Pancreas (tissue), 10 donors: ENCODE measurements at regions not wholly inside any gene's neighbourhood (a gene's known extent, or its start where the extent isn't known, plus 50 kb on each side); places are given as distances from the start of the nearest gene placed in this dataset.
"Not testable (repeated sequence)": the region's sequence is repeated elsewhere in the genome, so short reads cannot be mapped to it uniquely, and the experiment has no call there.

Source experiments
- ATAC-seq, 4 donors: fragments of 200-7000 bp; cut with Tn5 transposase; one replicate each; pipeline versions ENCODE4 v1.8.0 to v1.9.1; 2020; ENCODE audit warnings: mild to moderate bottlenecking in 4 of 4, moderate library complexity in 4 of 4
- DNase-seq, 6 donors: peaks; one replicate each; pipeline ENCODE4 v3.0.0-alpha.2; 2020
- FAIRE-seq: peaks from 2 replicates; lab custom pipeline; 2012; peaks lifted over from hg19 to GRCh38; lab: Jason Lieb, UNC
- H3K27ac ChIP-seq, 4 donors: fragments of 200-600 bp; sonication (generic); 1 replicate in 3 of 4; 2 replicates in 1 of 4; pipeline versions ENCODE4 v1.5.0 to v1.8.0; 2020
- H3K27me3 ChIP-seq, 4 donors: fragments of 200-600 bp; one replicate each; pipeline ENCODE4 v1.8.0; 2021
- H3K36me3 ChIP-seq, 3 donors: fragments of 200-600 bp; sonication (generic) in 1 of 3; one replicate each; pipeline versions ENCODE4 v1.5.0 to v1.8.0; 2020 to 2021
- H3K4me1 ChIP-seq, 3 donors: fragments of 200-600 bp; one replicate each; pipeline ENCODE4 v1.8.0; 2021
- H3K4me3 ChIP-seq, 4 donors: fragments of 200-600 bp; sonication (generic) in 2 of 4; one replicate each; pipeline versions ENCODE4 v1.5.0 to v1.8.0; 2020 to 2021
- H3K9me3 ChIP-seq, 4 donors: fragments of 200-600 bp; one replicate each; pipeline ENCODE4 v1.8.0; 2021
- CTCF ChIP-seq, 4 donors: fragments of 200-600 bp; sonication (generic) in 3 of 4; IDR thresholded peaks; one replicate each; pipeline versions ENCODE4 v1.5.0 to v1.8.0; 2021; ENCODE audit warnings: antibody characterized with exemption in 4 of 4
- WGBS, 2 donors: extraction: QIAGEN DNeasy Blood & Tissue Kit; methylation state at CpG; one replicate each; pipeline ENCODE4 v1.1.7; 2013; 5-methylcytosine and 5-hydroxymethylcytosine counted together
- intact Hi-C, 3 donors: fragments of 100-400 bp; cut with DNase I; formaldehyde crosslinking; loops; one replicate each; pipeline versions ENCODE4 v1.11.1 to v1.14.2; 2022
- donor health status: healthy with polysubstance abuse.
- donor health status: DM: no; HTN: no; CAD: no; lungs with moderate emphysema.
- donor health status: DM: no; HTN: no; CAD: no.
- donor health status: control.
- donor health status: control.
- donor health status: Bipolar disorder and iron deficiency.
- donor health status: DM: yes; HTN: yes; CAD: no.
- donor health status: DM: no; HTN: no; CAD: no.
- donor health status: DM: no; HTN: no; CAD: no.
- donor health status: DM: yes; HTN: yes; CAD: no.

- Histone ChIP-seq H3K27me3 (no peaks in the 10 kb centered on the region), H3K9me3 (no peaks in the 10 kb centered on the region), H3K4me3 (no peak overlapping the region), H3K4me1 (no peaks in the 10 kb centered on the region), H3K36me3 (no peaks in the 10 kb centered on the region), H3K27ac (no peak overlapping the region)
- intact Hi-C loops = loop anchor here in 2 of 3 donors (5.0 to 10.0 kb wide), 5 partner anchors 324 to 716 kb away; partner anchors contain the start of gene OLFM1 (in 1 of the 2)
- FAIRE-seq = no peak
- DNase-seq = no peak
- no peak for TF ChIP-seq CTCF (IDR thresholded peaks at IDR 0.05)
- 73 to 74% methylated on average over 20 of the region's 20 CpGs for WGBS, 2 donors
- no peak for ATAC-seq
Measured at GRCh38 chr9:135410831-135411473, 68.6 kb upstream of the PPP1R26 start.

DNA sequence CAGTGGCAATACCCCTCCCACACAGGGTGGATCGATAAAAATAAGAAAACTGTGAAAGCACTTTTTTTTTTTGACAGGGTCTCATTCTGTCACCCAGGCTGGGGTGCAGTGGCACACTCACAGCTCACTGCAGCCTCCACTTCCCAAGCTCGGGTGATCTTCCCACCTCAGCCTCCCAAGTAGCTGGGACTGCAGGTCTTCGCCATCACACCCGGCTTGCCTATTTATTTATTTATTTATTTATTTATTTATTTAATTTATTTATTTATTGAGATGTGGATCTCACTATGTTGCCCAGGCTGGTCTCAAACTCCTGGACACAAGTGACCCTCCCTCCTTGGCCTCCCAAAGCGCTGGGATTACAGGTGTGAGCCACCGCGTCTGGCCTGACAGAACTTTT lies 68.0 kb upstream of the PPP1R26 start:
- H3K27me3 ChIP-seq, FAIRE-seq, H3K9me3 ChIP-seq, H3K27ac ChIP-seq, H3K36me3 ChIP-seq, H3K4me3 ChIP-seq, ATAC-seq, H3K4me1 ChIP-seq, DNase-seq: not testable (repeated sequence)
- WGBS, 2 donors = 84 to 90% methylated on average over 7 of the region's 7 CpGs
- intact Hi-C loops = loop anchor here in 2 of 3 donors (5.0 to 10.0 kb wide), 5 partner anchors 324 to 717 kb away; partner anchors contain the start of gene OLFM1 (in 1 of the 2)

DNA sequence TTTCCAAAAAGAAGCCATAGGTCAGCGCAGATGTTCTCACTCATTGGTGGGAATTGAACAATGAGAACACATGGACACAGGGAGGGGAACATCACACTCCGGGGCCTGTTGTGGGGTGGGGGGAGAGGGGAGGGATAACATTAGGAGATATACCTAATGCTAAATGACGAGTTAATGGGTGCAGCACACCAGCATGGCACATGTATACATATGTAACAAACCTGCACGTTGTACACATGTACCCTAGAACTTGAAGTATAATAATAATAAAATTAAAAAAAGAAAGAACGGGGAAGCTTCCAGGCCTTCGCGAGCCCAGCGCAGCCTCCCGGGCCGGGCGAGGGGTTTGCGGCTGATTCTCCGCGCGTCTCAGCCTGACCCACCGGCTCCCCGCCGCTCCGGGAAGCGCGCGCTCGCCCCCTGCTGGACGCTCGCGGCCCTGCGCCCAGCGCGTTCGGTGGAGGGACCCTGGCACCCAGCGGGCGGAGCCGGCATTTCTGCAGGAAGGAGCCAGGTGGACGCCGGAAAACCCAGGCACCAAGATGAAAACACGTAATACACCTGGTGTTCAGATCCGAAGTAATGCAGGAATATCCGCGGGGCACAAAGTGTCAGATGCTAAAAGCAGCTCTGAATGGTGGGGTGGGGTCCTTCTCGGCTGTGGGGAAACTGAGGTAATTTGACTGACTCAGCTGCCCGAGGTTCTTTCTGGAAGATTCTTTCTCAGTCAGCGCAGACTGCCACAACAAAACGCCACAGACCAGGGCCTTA lies 67.1 kb upstream of the PPP1R26 start:
- not testable (repeated sequence) for H3K36me3 ChIP-seq, H3K9me3 ChIP-seq, H3K4me1 ChIP-seq, H3K27ac ChIP-seq, H3K27me3 ChIP-seq, FAIRE-seq, H3K4me3 ChIP-seq
- 7 to 8% methylated on average over 43 of the region's 43 CpGs for WGBS, 2 donors
- ATAC-seq (peak; percentile 98 to 100 (median 99)), DNase-seq (peak; percentile 44 to 97 (median 86))
- intact Hi-C loops = loop anchor here in 2 of 3 donors (5.0 to 10.0 kb wide), 5 partner anchors 325 to 718 kb away; partner anchors contain the start of gene OLFM1 (in 1 of the 2)
- TF ChIP-seq CTCF (IDR thresholded peaks at IDR 0.05) = peak; percentile 99 to 100 (median 100)

- ATAC-seq = no peak
- intact Hi-C loops = loop anchor here in 2 of 3 donors (5.0 to 10.0 kb wide), 5 partner anchors 326 to 718 kb away; partner anchors contain the start of gene OLFM1 (in 1 of the 2)
- WGBS, 2 donors = 57 to 62% methylated on average over 12 of the region's 12 CpGs
- no peak for TF ChIP-seq CTCF (IDR thresholded peaks at IDR 0.05)
- H3K27me3 ChIP-seq = no peaks in the 10 kb centered on the region
- DNase-seq = peak in 1 of 6 donors; percentile 17
- no peaks in the 10 kb centered on the region for H3K36me3 ChIP-seq
- no peaks in the 10 kb centered on the region for H3K4me1 ChIP-seq
- H3K4me3 ChIP-seq = no peak overlapping the region
- no peaks in the 10 kb centered on the region for H3K9me3 ChIP-seq
- no peak for FAIRE-seq
- H3K27ac ChIP-seq = no peak overlapping the region
Measured at GRCh38 chr9:135413086-135413375, 66.6 kb upstream of the PPP1R26 start.

DNA sequence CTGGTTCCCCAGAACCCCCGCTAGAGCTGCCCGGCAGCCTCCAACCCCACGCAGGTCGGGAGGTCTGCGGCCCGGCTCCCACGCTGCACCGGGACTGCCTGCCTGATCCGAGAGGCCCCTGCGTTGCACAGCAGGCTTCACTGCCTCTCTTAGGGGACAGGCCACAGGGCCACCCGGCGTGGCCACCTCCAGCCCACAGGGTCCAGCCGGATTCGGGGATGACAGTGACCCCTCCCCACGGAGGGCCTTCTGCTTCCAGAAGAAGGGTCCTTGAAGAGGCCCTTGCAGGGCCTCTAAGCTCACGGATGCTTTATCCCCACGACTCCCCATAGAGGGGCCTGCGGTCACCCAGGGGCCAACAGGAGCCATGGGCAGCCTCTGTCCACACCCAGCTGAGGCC lies 66.1 kb upstream of the PPP1R26 start:
- H3K27me3 ChIP-seq = no peaks in the 10 kb centered on the region
- no peak overlapping the region for H3K4me3 ChIP-seq
- intact Hi-C loops = loop anchor here in 2 of 3 donors (5.0 to 10.0 kb wide), 5 partner anchors 326 to 719 kb away; partner anchors contain the start of gene OLFM1 (in 1 of the 2)
- TF ChIP-seq CTCF (IDR thresholded peaks at IDR 0.05) = no peak
- H3K27ac ChIP-seq = no peak overlapping the region
- DNase-seq = no peak
- H3K4me1 ChIP-seq = no peaks in the 10 kb centered on the region
- no peak for ATAC-seq
- FAIRE-seq = no peak
- H3K36me3 ChIP-seq = no peaks in the 10 kb centered on the region
- H3K9me3 ChIP-seq = no peaks in the 10 kb centered on the region
- 76 to 80% methylated on average over 18 of the region's 18 CpGs for WGBS, 2 donors
